Right lobe of liver (tissue), 4 donors: ENCODE measurements at regions not wholly inside any gene's neighbourhood (a gene's known extent, or its start where the extent isn't known, plus 50 kb on each side); places are given as distances from the start of the nearest gene placed in this dataset.

ENCODE experiments used
- POLR2A ChIP-seq: fragments of 450-650 bp; IDR thresholded peaks from one replicate; pipeline ENCODE4 v1.6.1; 2017; ENCODE audit warnings: antibody characterized with exemption, mild to moderate bottlenecking
- TF ChIP-seq, protein P1 (sequence below), 4 donors: fragments of 200-600 bp in 3 of 4; fragments of 450-650 bp in 1 of 4; IDR thresholded peaks; one replicate each; pipeline versions ENCODE4 v1.5.1 to v1.8.0; 2016 to 2022; ENCODE audit warnings: antibody characterized with exemption in 4 of 4, mild to moderate bottlenecking in 2 of 4
- donor health status: DM: no; HTN: no; CAD: no.
- donor health status: DM: no; HTN: no; CAD: no.
- donor health status: DM: no; HTN: yes; CAD: no.

GRCh38 chr12:89873745-89874144 lies 165.1 kb upstream of the ATP2B1 start:
- TF ChIP-seq, protein P1, sequence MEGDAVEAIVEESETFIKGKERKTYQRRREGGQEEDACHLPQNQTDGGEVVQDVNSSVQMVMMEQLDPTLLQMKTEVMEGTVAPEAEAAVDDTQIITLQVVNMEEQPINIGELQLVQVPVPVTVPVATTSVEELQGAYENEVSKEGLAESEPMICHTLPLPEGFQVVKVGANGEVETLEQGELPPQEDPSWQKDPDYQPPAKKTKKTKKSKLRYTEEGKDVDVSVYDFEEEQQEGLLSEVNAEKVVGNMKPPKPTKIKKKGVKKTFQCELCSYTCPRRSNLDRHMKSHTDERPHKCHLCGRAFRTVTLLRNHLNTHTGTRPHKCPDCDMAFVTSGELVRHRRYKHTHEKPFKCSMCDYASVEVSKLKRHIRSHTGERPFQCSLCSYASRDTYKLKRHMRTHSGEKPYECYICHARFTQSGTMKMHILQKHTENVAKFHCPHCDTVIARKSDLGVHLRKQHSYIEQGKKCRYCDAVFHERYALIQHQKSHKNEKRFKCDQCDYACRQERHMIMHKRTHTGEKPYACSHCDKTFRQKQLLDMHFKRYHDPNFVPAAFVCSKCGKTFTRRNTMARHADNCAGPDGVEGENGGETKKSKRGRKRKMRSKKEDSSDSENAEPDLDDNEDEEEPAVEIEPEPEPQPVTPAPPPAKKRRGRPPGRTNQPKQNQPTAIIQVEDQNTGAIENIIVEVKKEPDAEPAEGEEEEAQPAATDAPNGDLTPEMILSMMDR (IDR thresholded peaks at IDR 0.05) = no peak
- TF ChIP-seq POLR2A = no peak
